RWPE1 (cell line): ENCODE measurements at regions not wholly inside any gene's neighbourhood (a gene's known extent, or its start where the extent isn't known, plus 50 kb on each side); places are given as distances from the start of the nearest gene placed in this dataset.

Experiments used
- CTCF ChIA-PET: fragments of 350-600 bp; sonication (Branson Sonifier 250); formaldehyde crosslinking; extraction: SDS; loops from one replicate; lab custom pipeline; 2021; lab: Yijun Ruan, JAX
- POLR2A ChIA-PET: fragments of 400-600 bp; formaldehyde crosslinking; extraction: SDS; loops from one replicate; lab custom pipeline; 2020; ENCODE audit warnings: antibody characterized with exemption; ENCODE audit not compliant: low non-redundant PET; lab: Yijun Ruan, JAX
- DNase-seq: peaks from one replicate; pipeline ENCODE4 v3.0.0; 2012; ENCODE audit warnings: low spot score
- H3K27ac ChIP-seq: fragments of 450-650 bp; 2 replicates; pipeline ENCODE4 v1.5.1; 2017
- CTCF ChIP-seq: fragments of 450-650 bp; conservative IDR thresholded peaks from 2 replicates; pipeline ENCODE4 v1.5.1; 2017; ENCODE audit warnings: low read depth, mild to moderate bottlenecking

DNA sequence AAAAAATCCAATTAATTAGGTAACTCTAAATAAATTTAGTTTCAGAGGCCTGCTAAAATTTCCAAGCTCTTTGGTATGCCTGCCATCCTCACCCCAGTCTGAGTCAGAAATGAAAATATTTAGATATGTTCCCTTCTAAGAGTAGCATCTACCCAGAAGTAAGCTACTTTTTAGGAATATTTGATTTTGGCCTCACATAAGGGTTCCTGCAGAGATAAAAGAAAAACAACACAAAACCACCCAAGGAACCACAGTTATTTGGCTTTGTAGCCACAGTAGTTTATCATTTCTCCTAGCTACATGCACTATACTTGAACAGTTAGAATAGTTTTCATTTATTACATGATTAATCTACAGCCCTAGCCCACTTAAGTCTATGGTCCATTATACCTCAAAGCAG, 192.6 kb upstream of the FAM241A start:
- CTCF ChIA-PET: interaction anchor here (0.6 kb wide), 1 partner anchor 1907 kb away, joined by 3 read pairs; no protein-coding TSS in a partner anchor
- POLR2A ChIA-PET: no interaction called here
- no peak for DNase-seq

DNA sequence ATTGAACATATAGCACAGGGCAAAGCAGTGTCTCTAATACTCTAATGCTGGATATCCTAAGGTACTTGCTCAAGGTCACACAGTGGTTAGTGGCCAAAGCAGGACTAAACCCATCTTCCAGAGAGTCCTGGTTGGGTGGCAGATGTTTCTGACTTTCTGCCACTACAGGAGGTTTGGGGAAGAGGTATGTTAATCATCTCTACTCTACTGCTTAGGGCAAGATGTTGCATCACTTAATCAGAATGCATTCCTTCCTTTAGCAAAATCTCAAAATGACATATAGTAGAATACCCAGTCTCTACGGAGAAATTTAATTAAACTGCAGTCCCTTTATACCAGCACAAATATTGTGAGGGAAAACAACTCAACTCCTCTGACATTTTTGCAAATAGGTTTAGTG, 190.7 kb upstream of the FAM241A start:
- no peak overlapping the region for H3K27ac ChIP-seq
- POLR2A ChIA-PET: no interaction called here
- CTCF ChIA-PET: no interaction called here
- no peak for TF ChIP-seq CTCF
- DNase-seq: no peak

More for the DNA sequence above, 192.6 kb upstream of the FAM241A start:
- H3K27ac ChIP-seq: no peak overlapping the region
- TF ChIP-seq CTCF: no peak

DNA sequence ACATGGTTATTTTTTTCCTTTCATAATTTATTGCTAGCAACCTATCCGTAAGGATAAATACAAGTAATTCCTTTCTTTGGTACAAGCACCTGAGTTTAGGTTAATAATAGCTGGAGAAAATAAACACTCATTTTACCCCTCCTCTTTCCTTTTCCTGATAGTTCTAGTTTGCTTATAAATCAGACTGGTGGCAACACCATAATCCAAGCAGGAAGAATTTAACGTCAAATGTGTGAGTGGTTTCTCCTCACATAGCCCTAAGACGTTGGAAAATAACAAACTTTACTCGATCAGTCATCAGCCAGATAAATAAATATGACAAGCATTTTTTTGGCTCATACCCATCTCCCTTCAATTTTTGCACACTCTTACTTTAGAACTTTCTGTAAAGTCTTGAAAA, 190.3 kb upstream of the FAM241A start:
- DNase-seq: no peak
- no peak overlapping the region for H3K27ac ChIP-seq
- POLR2A ChIA-PET: no interaction called here
- CTCF ChIA-PET: no interaction called here
- no peak for TF ChIP-seq CTCF

- CTCF ChIA-PET: interaction anchor here (0.9 kb wide), 1 partner anchor 74 kb away, joined by 3 read pairs; no protein-coding TSS in a partner anchor
- no peak overlapping the region for H3K27ac ChIP-seq
- POLR2A ChIA-PET: no interaction called here
- TF ChIP-seq CTCF: no peak
- DNase-seq: no peak
Measured at GRCh38 chr4:111957116-111957515, 188.1 kb upstream of the FAM241A start.

DNA sequence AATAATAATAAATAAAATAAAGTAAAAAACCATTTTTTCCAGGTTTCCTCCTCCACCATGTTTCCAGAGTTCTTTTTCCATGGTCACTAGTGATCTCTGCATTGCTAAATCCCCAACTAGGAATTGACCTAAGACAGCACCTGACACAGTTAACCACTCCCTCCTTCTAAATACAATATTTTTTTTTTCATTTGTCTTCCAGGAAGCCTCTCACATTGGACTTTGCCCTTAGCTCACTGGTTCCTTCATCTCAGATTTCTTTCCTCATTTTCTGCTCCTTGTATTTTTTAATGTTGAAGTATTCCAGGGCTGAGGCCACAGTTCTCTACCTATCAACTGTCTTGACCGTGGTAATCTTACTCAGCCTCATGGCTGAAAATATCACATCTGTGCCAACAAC, 187.3 kb upstream of the FAM241A start:
- ChIA-PET CTCF (interaction anchor here (1.3 kb wide), 1 partner anchor 104 kb away, joined by 4 read pairs; no protein-coding TSS in a partner anchor), POLR2A (no interaction called here)
- DNase-seq: no peak
- no peak for TF ChIP-seq CTCF
- H3K27ac ChIP-seq: no peak overlapping the region

DNA sequence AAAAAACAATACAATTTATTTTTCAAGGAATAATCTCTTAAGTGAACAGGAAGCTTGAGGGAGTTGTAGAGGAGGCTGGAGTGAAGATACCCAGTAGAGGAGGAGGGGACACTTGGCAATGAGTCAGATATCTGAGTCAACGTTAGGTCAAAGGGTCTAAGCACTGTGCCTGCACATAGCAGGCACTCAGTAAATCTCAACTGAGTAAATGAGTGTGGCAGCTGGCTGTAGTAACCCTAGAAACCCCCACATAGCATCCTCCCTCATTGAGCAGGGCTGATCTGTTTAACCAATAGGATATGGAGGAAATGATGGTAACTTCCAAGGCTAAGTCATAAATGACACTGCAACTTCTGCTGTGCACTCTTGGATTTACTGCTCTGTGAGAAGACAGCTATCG, 186.0 kb upstream of the FAM241A start:
- no peak for TF ChIP-seq CTCF
- CTCF ChIA-PET: no interaction called here
- peak; percentile 34 for DNase-seq
- POLR2A ChIA-PET: no interaction called here
- no peak overlapping the region for H3K27ac ChIP-seq
